ENCODE measurements at regions not wholly inside any gene's neighbourhood (a gene's known extent, or its start where the extent isn't known, plus 50 kb on each side); places are given as distances from the start of the nearest gene placed in this dataset.
"Not testable (repeated sequence)": the region's sequence is repeated elsewhere in the genome, so short reads cannot be mapped to it uniquely, and the experiment has no call there.

DNA sequence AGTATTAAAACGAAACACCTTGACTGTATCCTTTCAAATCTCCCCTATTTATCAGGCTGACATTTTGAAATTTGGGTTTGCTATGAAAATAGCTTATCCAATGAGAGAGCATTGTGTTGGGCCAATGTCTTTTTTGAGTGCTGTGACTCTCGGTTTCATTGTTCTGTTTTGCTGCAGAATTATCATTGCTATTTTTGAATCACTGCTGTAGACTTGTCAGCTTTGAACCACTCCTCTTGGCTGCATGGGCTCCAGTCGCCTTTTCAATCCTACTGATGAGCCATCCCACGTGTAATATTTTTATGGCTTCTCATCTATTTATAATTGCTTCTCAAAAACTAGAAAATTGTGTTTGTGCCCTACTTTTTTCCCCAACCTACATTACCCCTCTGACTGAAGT is 322.8 kb downstream of the LNPK start:
- H3K4me3 ChIP-seq (ENCODE audit: low read depth in 1 of 2, low read length in 2 of 2): no peak overlapping the region
- no peaks in the 10 kb centered on the region for H3K9me3 ChIP-seq (ENCODE audit: control insufficient read depth in 1 of 2, low read length in 2 of 2)
- no peaks in the 10 kb centered on the region for H3K4me1 ChIP-seq (ENCODE audit: control insufficient read depth in 1 of 2, insufficient read depth in 2 of 2, low read length in 2 of 2)
- no peak overlapping the region for H3K9ac ChIP-seq (ENCODE audit: low read depth in 1 of 2, low read length in 2 of 2)
- no peaks in the 10 kb centered on the region for H3K27me3 ChIP-seq (ENCODE audit: control insufficient read depth in 1 of 2, insufficient read depth in 2 of 2, low read length in 2 of 2)
- H3K36me3 ChIP-seq (ENCODE audit: control insufficient read depth in 1 of 2, insufficient read depth in 2 of 2, low read length in 2 of 2): no peaks in the 10 kb centered on the region
- H3K27ac ChIP-seq (ENCODE audit: low read depth, low read length): no peak overlapping the region

DNA sequence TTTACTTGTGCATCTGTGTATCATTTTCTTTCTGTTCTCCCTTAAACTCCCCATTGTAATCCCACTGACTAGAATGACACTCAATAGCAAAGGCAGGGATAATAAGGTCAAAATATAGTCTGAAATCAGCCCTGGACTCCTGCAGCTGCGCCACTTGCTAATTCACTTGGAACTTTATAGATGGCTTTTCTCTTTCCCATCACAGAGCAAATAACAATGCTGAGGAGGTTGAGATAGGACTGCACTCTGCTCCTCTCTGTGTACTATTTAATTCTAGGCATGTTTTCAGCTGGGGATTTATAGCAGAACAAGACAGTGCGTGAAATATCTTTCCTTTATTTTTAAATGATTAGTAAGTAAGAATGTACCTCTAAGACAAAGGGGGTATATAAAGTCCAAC is 324.2 kb downstream of the LNPK start:
- no peaks in the 10 kb centered on the region for H3K9me3 ChIP-seq (ENCODE audit: control insufficient read depth in 1 of 2, low read length in 2 of 2)
- no peaks in the 10 kb centered on the region for H3K27me3 ChIP-seq (ENCODE audit: control insufficient read depth in 1 of 2, insufficient read depth in 2 of 2, low read length in 2 of 2)
- no peaks in the 10 kb centered on the region for H3K36me3 ChIP-seq (ENCODE audit: control insufficient read depth in 1 of 2, insufficient read depth in 2 of 2, low read length in 2 of 2)
- no peak overlapping the region for H3K4me3 ChIP-seq (ENCODE audit: low read depth in 1 of 2, low read length in 2 of 2)
- H3K9ac ChIP-seq (ENCODE audit: low read depth in 1 of 2, low read length in 2 of 2): no peak overlapping the region
- no peak overlapping the region for H3K27ac ChIP-seq (ENCODE audit: low read depth, low read length)
- no peaks in the 10 kb centered on the region for H3K4me1 ChIP-seq (ENCODE audit: control insufficient read depth in 1 of 2, insufficient read depth in 2 of 2, low read length in 2 of 2)

DNA sequence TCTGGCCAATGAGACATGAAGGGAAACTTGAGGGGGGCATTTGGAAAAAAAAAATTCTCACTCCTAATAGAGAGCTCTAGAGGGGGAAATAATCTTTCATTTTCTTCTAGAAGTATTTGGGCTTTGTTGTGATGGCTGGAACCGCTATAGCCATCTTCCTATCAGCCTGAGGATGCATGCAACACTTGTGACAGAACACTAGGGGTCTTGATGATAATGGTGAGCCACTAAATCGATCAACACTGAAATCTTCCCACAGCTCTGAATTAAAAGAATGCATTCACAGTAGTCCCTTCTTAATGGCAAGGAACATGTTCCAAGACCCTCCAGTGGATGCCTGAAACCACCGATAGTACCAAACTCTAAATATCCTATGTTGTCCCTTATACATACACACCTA is 325.3 kb downstream of the LNPK start:
- H3K9me3 ChIP-seq (ENCODE audit: control insufficient read depth in 1 of 2, low read length in 2 of 2): no peaks in the 10 kb centered on the region
- H3K4me3 ChIP-seq (ENCODE audit: low read depth in 1 of 2, low read length in 2 of 2): no peak overlapping the region
- no peaks in the 10 kb centered on the region for H3K36me3 ChIP-seq (ENCODE audit: control insufficient read depth in 1 of 2, insufficient read depth in 2 of 2, low read length in 2 of 2)
- no peak overlapping the region for H3K9ac ChIP-seq (ENCODE audit: low read depth in 1 of 2, low read length in 2 of 2)
- H3K27ac ChIP-seq (ENCODE audit: low read depth, low read length): no peak overlapping the region
- H3K27me3 ChIP-seq (ENCODE audit: control insufficient read depth in 1 of 2, insufficient read depth in 2 of 2, low read length in 2 of 2): no peaks in the 10 kb centered on the region
- no peaks in the 10 kb centered on the region for H3K4me1 ChIP-seq (ENCODE audit: control insufficient read depth in 1 of 2, insufficient read depth in 2 of 2, low read length in 2 of 2)

DNA sequence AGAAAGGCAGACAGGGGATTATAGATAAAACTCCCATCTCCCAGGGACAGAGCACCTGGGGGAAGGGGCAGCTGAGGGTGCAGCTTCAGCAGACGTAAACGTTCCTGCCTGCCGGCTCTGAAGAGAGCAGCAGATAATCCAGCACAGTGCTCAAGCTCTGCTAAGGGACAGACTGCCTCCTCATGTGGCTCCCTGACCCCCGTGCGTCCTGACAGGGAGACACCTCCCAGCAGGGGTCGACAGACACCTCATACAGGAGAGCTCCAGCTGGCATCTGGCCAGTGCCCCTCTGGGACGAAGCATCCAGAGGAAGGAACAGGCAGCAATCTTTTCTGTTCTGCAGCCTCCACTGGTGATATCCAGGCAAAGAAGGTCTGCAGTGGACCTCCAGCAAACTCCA is 333.3 kb downstream of the LNPK start:
- H3K9ac ChIP-seq (ENCODE audit: low read depth in 1 of 2, low read length in 2 of 2); H3K4me3 ChIP-seq (ENCODE audit: low read depth in 1 of 2, low read length in 2 of 2); H3K4me1 ChIP-seq (ENCODE audit: control insufficient read depth in 1 of 2, insufficient read depth in 2 of 2, low read length in 2 of 2); H3K27ac ChIP-seq (ENCODE audit: low read depth, low read length); H3K36me3 ChIP-seq (ENCODE audit: control insufficient read depth in 1 of 2, insufficient read depth in 2 of 2, low read length in 2 of 2); H3K9me3 ChIP-seq (ENCODE audit: control insufficient read depth in 1 of 2, low read length in 2 of 2); H3K27me3 ChIP-seq (ENCODE audit: control insufficient read depth in 1 of 2, insufficient read depth in 2 of 2, low read length in 2 of 2): not testable (repeated sequence)

DNA sequence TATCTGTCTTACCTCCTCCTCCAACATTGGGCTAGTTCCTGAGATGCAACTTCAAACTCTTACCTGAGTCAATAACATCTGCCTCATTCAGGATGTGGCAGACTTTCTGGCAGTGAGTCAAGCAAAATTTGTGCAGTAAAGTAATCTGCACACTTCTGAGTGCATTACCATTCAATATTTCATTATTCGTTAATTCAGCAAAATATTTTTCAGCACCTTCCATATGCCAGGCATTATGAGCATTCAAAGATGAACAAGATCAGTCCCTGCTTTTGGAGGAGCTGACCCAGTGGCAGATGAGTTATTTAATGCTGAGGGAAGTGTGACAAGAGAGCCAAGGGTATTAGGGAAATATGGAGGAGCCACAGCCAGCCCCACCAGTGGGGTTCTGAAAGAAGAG is 339.7 kb downstream of the LNPK start:
- Histone ChIP-seq H3K27ac (ENCODE audit: low read depth, low read length) (no peak overlapping the region), H3K9me3 (ENCODE audit: control insufficient read depth in 1 of 2, low read length in 2 of 2) (no peaks in the 10 kb centered on the region), H3K4me3 (ENCODE audit: low read depth in 1 of 2, low read length in 2 of 2) (no peak overlapping the region), H3K36me3 (ENCODE audit: control insufficient read depth in 1 of 2, insufficient read depth in 2 of 2, low read length in 2 of 2) (no peaks in the 10 kb centered on the region), H3K4me1 (ENCODE audit: control insufficient read depth in 1 of 2, insufficient read depth in 2 of 2, low read length in 2 of 2) (no peaks in the 10 kb centered on the region), H3K9ac (ENCODE audit: low read depth in 1 of 2, low read length in 2 of 2) (no peak overlapping the region), H3K27me3 (ENCODE audit: control insufficient read depth in 1 of 2, insufficient read depth in 2 of 2, low read length in 2 of 2) (peaks cover 0 to under 1% of the 10 kb centered on the region in 2 donors)

DNA sequence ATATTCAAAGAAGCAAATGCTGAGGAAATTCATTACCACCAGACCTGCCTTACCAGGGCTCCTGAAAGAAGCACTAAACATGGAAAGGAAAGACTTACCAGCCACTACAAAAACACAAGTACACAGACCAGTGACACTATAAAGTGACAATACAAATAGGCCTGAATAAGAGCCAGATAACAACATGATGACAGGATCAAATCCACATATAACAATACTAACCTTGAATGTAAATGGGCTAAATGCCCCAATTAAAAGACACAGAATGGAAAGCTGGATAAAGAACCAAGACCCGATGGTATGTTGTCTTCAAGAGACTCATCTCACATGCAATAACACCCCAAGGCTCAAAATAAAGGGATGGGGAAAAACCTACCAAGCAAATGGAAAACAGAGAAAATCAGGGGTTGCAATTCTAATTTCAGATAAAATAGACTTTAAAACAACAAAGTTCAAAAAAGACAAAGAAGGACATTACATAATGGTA is 353.4 kb downstream of the LNPK start:
- Histone ChIP-seq H3K27ac (ENCODE audit: low read depth, low read length) (no peak overlapping the region), H3K4me1 (ENCODE audit: control insufficient read depth in 1 of 2, insufficient read depth in 2 of 2, low read length in 2 of 2) (no peaks in the 10 kb centered on the region), H3K36me3 (ENCODE audit: control insufficient read depth in 1 of 2, insufficient read depth in 2 of 2, low read length in 2 of 2) (no peaks in the 10 kb centered on the region), H3K9ac (ENCODE audit: low read depth in 1 of 2, low read length in 2 of 2) (no peak overlapping the region), H3K4me3 (ENCODE audit: low read depth in 1 of 2, low read length in 2 of 2) (no peak overlapping the region), H3K27me3 (ENCODE audit: control insufficient read depth in 1 of 2, insufficient read depth in 2 of 2, low read length in 2 of 2) (no peaks in the 10 kb centered on the region), H3K9me3 (ENCODE audit: control insufficient read depth in 1 of 2, low read length in 2 of 2) (peaks cover 4 to 11% of the 10 kb centered on the region in 2 donors)

DNA sequence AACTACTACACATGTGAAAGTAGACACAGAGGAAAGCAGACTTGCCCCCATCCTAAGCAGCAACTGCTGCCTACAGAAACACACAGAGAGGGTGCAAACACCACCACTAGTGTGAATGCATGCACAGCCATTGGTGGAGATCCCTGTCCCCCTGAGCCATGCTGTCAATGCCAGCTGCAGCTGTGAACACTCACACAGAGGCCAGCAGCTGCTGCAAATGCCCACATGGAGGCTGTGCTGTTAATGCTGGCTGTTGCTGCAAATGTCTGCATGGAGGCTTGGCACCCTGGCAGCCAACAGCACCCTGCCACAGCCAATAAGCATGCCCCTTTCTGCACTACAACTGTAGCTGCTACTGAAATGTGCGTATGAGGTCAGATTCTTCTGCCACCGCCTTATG is 355.0 kb downstream of the LNPK start:
- Histone ChIP-seq H3K4me3 (ENCODE audit: low read depth in 1 of 2, low read length in 2 of 2) (no peak overlapping the region), H3K9me3 (ENCODE audit: control insufficient read depth in 1 of 2, low read length in 2 of 2) (peaks cover 4 to 11% of the 10 kb centered on the region in 2 donors), H3K27ac (ENCODE audit: low read depth, low read length) (no peak overlapping the region), H3K36me3 (ENCODE audit: control insufficient read depth in 1 of 2, insufficient read depth in 2 of 2, low read length in 2 of 2) (no peaks in the 10 kb centered on the region), H3K4me1 (ENCODE audit: control insufficient read depth in 1 of 2, insufficient read depth in 2 of 2, low read length in 2 of 2) (no peaks in the 10 kb centered on the region), H3K27me3 (ENCODE audit: control insufficient read depth in 1 of 2, insufficient read depth in 2 of 2, low read length in 2 of 2) (no peaks in the 10 kb centered on the region), H3K9ac (ENCODE audit: low read depth in 1 of 2, low read length in 2 of 2) (no peak overlapping the region)

DNA sequence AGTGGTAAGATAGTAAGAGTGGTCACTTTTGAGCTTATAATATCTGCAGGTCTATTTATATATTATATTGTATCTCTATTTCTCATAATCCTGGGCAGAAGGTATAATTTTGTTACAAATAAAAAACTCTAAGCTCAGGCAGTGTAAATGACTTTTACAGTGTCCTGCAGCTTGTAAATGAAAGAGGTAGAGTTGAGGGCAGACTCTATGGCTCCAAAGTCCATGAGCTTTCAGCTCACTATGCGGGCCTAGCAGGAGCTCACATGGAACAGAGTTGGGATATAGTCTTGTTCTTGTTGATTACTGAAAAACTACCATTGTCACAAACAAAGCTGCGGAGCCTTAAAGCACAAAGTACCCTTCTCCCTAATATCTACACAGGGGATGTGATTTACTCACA is 361.4 kb downstream of the LNPK start:
- Histone ChIP-seq H3K27ac (ENCODE audit: low read depth, low read length) (no peak overlapping the region), H3K4me1 (ENCODE audit: control insufficient read depth in 1 of 2, insufficient read depth in 2 of 2, low read length in 2 of 2) (peaks cover 0 to 5% of the 10 kb centered on the region in 2 donors), H3K27me3 (ENCODE audit: control insufficient read depth in 1 of 2, insufficient read depth in 2 of 2, low read length in 2 of 2) (no peaks in the 10 kb centered on the region), H3K9ac (ENCODE audit: low read depth in 1 of 2, low read length in 2 of 2) (no peak overlapping the region), H3K36me3 (ENCODE audit: control insufficient read depth in 1 of 2, insufficient read depth in 2 of 2, low read length in 2 of 2) (no peaks in the 10 kb centered on the region), H3K4me3 (ENCODE audit: low read depth in 1 of 2, low read length in 2 of 2) (no peak overlapping the region), H3K9me3 (ENCODE audit: control insufficient read depth in 1 of 2, low read length in 2 of 2) (no peaks in the 10 kb centered on the region)

DNA sequence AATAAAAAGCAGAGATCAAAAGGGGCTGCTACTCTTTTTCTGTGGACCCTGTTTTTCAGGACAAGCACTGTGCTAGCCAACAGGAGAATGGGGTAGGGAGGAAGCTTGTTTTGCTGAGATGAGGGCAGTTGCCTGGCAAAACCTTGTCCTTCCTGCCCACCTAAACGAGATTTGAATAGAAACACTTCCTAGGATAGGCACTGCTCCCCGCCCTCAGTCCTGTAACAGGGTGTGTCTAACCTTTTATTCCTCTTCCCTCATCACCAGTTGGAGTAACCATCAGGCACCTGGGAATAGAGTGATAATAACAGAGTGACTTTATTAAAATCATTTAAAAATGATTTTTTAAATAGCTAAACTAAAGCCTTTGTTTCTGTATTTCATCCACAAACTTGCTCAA is 368.8 kb downstream of the LNPK start:
- no peak overlapping the region for H3K27ac ChIP-seq (ENCODE audit: low read depth, low read length)
- no peak overlapping the region for H3K4me3 ChIP-seq (ENCODE audit: low read depth in 1 of 2, low read length in 2 of 2)
- no peaks in the 10 kb centered on the region for H3K9me3 ChIP-seq (ENCODE audit: control insufficient read depth in 1 of 2, low read length in 2 of 2)
- H3K36me3 ChIP-seq (ENCODE audit: control insufficient read depth in 1 of 2, insufficient read depth in 2 of 2, low read length in 2 of 2): no peaks in the 10 kb centered on the region
- peaks cover 0 to 3% of the 10 kb centered on the region in 2 donors for H3K4me1 ChIP-seq (ENCODE audit: control insufficient read depth in 1 of 2, insufficient read depth in 2 of 2, low read length in 2 of 2)
- no peak overlapping the region for H3K9ac ChIP-seq (ENCODE audit: low read depth in 1 of 2, low read length in 2 of 2)
- no peaks in the 10 kb centered on the region for H3K27me3 ChIP-seq (ENCODE audit: control insufficient read depth in 1 of 2, insufficient read depth in 2 of 2, low read length in 2 of 2)

DNA sequence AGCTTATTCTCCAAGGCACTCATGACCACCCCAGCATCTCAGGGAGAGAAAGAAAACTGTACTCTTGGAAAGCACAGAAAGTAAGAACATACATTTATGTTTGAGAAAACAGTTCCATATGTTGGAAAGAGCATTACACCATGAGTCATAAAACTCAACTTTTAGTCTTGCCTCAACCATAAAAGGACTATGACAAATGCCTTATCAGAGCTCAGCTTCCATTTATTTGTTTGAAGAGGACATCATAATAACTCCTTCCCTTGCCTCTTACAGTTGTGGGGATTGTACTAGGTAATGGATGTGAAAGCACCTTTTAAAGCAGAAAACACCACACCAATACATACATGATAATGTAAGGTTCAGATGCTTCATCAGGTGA is 370.8 kb downstream of the LNPK start:
- Histone ChIP-seq H3K36me3 (ENCODE audit: control insufficient read depth in 1 of 2, insufficient read depth in 2 of 2, low read length in 2 of 2) (no peaks in the 10 kb centered on the region), H3K4me1 (ENCODE audit: control insufficient read depth in 1 of 2, insufficient read depth in 2 of 2, low read length in 2 of 2) (peaks cover 0 to under 1% of the 10 kb centered on the region in 2 donors), H3K27ac (ENCODE audit: low read depth, low read length) (no peak overlapping the region), H3K27me3 (ENCODE audit: control insufficient read depth in 1 of 2, insufficient read depth in 2 of 2, low read length in 2 of 2) (no peaks in the 10 kb centered on the region), H3K9ac (ENCODE audit: low read depth in 1 of 2, low read length in 2 of 2) (no peak overlapping the region), H3K9me3 (ENCODE audit: control insufficient read depth in 1 of 2, low read length in 2 of 2) (no peaks in the 10 kb centered on the region), H3K4me3 (ENCODE audit: low read depth in 1 of 2, low read length in 2 of 2) (no peak overlapping the region)
